Fibroblast of lung (primary cell): ENCODE measurements at regions not wholly inside any gene's neighbourhood (a gene's known extent, or its start where the extent isn't known, plus 50 kb on each side); places are given as distances from the start of the nearest gene placed in this dataset.

Experiments
- DNase-seq, 2 donors: peaks; one replicate each; pipeline versions ENCODE4 v3.0.0 to v3.0.0-alpha.2; 2010; ENCODE audit warnings: low read depth in 2 of 2
- H2AFZ ChIP-seq: 2 replicates; pipeline ENCODE4 v1.5.1; 2012; ENCODE audit warnings: low read length, control low read depth, inconsistent platforms
- H3K27ac ChIP-seq: 2 replicates; pipeline ENCODE4 v1.5.1; 2011; ENCODE audit warnings: low read length, control low read depth; ENCODE audit not compliant: insufficient read depth
- H3K27me3 ChIP-seq: 2 replicates; pipeline ENCODE4 v1.5.1; 2011; ENCODE audit warnings: mild to moderate bottlenecking, low read length; ENCODE audit not compliant: control insufficient read depth, insufficient read depth
- H3K36me3 ChIP-seq: 2 replicates; pipeline ENCODE4 v1.5.1; 2011; ENCODE audit warnings: low read length; ENCODE audit not compliant: control insufficient read depth, insufficient read depth
- H3K4me1 ChIP-seq: 2 replicates; pipeline ENCODE4 v1.5.1; 2011; ENCODE audit warnings: low read length; ENCODE audit not compliant: control insufficient read depth, insufficient read depth; ENCODE audit errors: extremely low read depth
- H3K4me2 ChIP-seq: 2 replicates; pipeline ENCODE4 v1.5.1; 2011; ENCODE audit warnings: low read length, control low read depth; ENCODE audit not compliant: insufficient read depth; ENCODE audit errors: extremely low read depth
- H3K4me3 ChIP-seq, 4 experiments: fragments of 200-600 bp in 1 of 4; sonication (generic) in 1 of 4; replicated peaks in 1 of 4; 2 replicates each; pipeline ENCODE4 v1.5.1; 2011 to 2016; ENCODE audit warnings: low read length in 4 of 4, low read depth in 3 of 4, mild to moderate bottlenecking in 3 of 4, control low read depth in 2 of 4, inconsistent platforms in 1 of 4, mixed read lengths in 1 of 4; ENCODE audit not compliant: insufficient read depth in 1 of 4; ENCODE audit errors: control extremely low read depth in 1 of 4
- H3K79me2 ChIP-seq: 2 replicates; pipeline ENCODE4 v1.5.1; 2012; ENCODE audit warnings: mild to moderate bottlenecking, low read length, inconsistent platforms; ENCODE audit not compliant: control insufficient read depth, insufficient read depth
- H3K9ac ChIP-seq: 2 replicates; pipeline ENCODE4 v1.5.1; 2011; ENCODE audit warnings: mild to moderate bottlenecking, low read length, control low read depth; ENCODE audit not compliant: insufficient read depth
- H3K9me3 ChIP-seq: 2 replicates; pipeline ENCODE4 v1.5.1; 2012; ENCODE audit warnings: low read depth, low read length; ENCODE audit not compliant: control insufficient read depth, insufficient read depth
- H4K20me1 ChIP-seq: 2 replicates; pipeline ENCODE4 v1.5.1; 2011; ENCODE audit warnings: low read length; ENCODE audit not compliant: control insufficient read depth, insufficient read depth; ENCODE audit errors: extremely low read depth
- EZH2 ChIP-seq: IDR thresholded peaks from 2 replicates; pipeline ENCODE4 v1.5.1; 2012; ENCODE audit warnings: low read length, control low read depth, mild to moderate bottlenecking; ENCODE audit errors: missing control alignments
- TF ChIP-seq, protein P1 (sequence below), 2 donors: IDR thresholded peaks in 1 of 2; conservative IDR thresholded peaks in 1 of 2; 1 replicate in 1 of 2; 2 replicates in 1 of 2; pipeline ENCODE4 v1.5.1; 2011 to 2012; ENCODE audit warnings: low read length in 2 of 2, control low read depth in 1 of 2, inconsistent platforms in 1 of 2, low read depth in 1 of 2, mild to moderate bottlenecking in 1 of 2

DNA sequence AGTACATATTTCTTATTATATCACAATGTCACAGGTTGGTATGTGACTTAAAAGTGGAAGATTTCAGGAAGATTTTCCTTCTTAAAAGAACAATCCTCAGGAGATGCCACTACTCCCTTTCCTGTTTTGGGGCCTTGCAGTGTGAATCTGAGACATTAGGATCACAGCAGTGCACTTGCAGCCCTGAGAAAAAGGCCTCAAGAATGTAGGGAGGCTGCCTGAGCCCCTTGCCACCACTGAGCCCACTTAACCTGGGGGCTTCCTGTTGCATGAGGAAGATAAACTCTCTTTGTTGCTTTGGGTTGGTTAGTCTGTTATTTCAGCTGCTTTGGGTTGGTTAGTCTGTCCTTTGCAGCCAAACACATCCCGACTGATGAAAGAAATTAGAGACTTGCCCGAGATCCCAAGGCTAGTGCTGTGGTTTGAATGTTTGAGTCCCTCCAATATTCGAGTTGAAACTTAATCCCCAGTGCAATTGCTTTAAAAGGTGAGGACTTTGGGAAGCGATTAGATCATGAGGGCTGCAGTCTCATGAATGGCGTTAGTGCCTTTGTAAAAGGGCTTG lies 151.3 kb upstream of the SP4 start:
- no peak for DNase-seq
- Histone ChIP-seq H3K79me2 (no peaks in the 10 kb centered on the region), H3K27ac (no peak overlapping the region), H3K4me1 (no peaks in the 10 kb centered on the region), H3K27me3 (no peaks in the 10 kb centered on the region), H3K9me3 (no peaks in the 10 kb centered on the region), H4K20me1 (no peaks in the 10 kb centered on the region), H3K36me3 (no peaks in the 10 kb centered on the region), H3K4me3 (no peak overlapping the region), H3K9ac (no peak overlapping the region), H3K4me2 (no peak overlapping the region), H2AFZ (no peak overlapping the region)
- TF ChIP-seq, protein P1, sequence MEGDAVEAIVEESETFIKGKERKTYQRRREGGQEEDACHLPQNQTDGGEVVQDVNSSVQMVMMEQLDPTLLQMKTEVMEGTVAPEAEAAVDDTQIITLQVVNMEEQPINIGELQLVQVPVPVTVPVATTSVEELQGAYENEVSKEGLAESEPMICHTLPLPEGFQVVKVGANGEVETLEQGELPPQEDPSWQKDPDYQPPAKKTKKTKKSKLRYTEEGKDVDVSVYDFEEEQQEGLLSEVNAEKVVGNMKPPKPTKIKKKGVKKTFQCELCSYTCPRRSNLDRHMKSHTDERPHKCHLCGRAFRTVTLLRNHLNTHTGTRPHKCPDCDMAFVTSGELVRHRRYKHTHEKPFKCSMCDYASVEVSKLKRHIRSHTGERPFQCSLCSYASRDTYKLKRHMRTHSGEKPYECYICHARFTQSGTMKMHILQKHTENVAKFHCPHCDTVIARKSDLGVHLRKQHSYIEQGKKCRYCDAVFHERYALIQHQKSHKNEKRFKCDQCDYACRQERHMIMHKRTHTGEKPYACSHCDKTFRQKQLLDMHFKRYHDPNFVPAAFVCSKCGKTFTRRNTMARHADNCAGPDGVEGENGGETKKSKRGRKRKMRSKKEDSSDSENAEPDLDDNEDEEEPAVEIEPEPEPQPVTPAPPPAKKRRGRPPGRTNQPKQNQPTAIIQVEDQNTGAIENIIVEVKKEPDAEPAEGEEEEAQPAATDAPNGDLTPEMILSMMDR (conservative IDR thresholded peaks at IDR 0.05 in 1 of 2, IDR thresholded peaks at IDR 0.05 in 1 of 2; ENCODE audit: low read depth in 1 of 2, low read length in 2 of 2) = no peak
- no peak for TF ChIP-seq EZH2

DNA sequence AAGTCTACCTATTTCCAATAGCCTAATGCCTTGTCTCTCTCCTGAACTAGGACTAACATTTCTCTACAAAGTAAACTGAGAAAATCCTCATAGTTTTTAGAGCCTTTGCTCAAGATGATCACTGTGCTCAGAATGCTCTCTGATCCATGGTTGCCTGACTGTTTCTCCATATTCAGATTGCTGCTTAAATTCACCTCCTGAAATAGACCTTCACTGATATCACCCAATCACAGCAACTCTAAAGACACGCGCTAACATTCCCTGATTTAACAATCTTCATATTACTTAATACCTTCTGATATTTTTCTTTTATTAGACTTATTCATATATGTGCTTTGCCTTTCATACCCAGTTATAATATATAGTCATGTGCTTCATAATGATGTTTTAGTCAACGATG lies 148.9 kb upstream of the SP4 start:
- DNase-seq = no peak
- H3K27ac ChIP-seq = no peak overlapping the region
- no peaks in the 10 kb centered on the region for H3K36me3 ChIP-seq
- H3K4me1 ChIP-seq = no peaks in the 10 kb centered on the region
- no peak for TF ChIP-seq EZH2
- TF ChIP-seq, protein P1 (conservative IDR thresholded peaks at IDR 0.05 in 1 of 2, IDR thresholded peaks at IDR 0.05 in 1 of 2; ENCODE audit: low read depth in 1 of 2, low read length in 2 of 2) = no peak
- no peaks in the 10 kb centered on the region for H3K27me3 ChIP-seq
- H3K79me2 ChIP-seq = no peaks in the 10 kb centered on the region
- no peak overlapping the region for H3K4me2 ChIP-seq
- H2AFZ ChIP-seq = no peak overlapping the region
- no peaks in the 10 kb centered on the region for H4K20me1 ChIP-seq
- H3K4me3 ChIP-seq = no peak overlapping the region
- no peaks in the 10 kb centered on the region for H3K9me3 ChIP-seq
- no peak overlapping the region for H3K9ac ChIP-seq

DNA sequence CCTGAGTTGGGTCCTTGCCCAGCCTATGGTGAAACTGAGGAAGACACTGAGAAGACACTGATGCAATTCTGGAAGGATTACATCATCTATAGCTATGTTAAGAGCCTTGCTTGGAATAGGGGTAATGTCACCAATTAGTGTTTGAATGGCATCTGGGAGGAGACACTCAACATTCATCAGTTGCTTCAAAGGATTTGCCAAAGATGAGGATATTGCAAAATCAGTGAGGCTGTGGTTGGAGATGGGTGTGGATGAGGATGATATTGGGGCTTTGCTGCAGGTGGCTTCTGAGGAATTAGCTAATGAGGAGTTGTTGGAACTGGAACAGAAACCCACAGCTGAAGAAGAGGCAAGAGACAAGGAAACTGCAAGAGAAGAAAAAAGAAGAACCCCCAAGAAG lies 146.7 kb upstream of the SP4 start:
- Histone ChIP-seq H3K27me3 (no peaks in the 10 kb centered on the region), H2AFZ (no peak overlapping the region), H3K4me2 (no peak overlapping the region), H3K4me1 (no peaks in the 10 kb centered on the region), H3K27ac (no peak overlapping the region), H3K9ac (no peak overlapping the region), H4K20me1 (no peaks in the 10 kb centered on the region), H3K4me3 (no peak overlapping the region), H3K79me2 (no peaks in the 10 kb centered on the region), H3K9me3 (no peaks in the 10 kb centered on the region), H3K36me3 (no peaks in the 10 kb centered on the region)
- no peak for DNase-seq
- no peak for TF ChIP-seq EZH2
- TF ChIP-seq, protein P1 (conservative IDR thresholded peaks at IDR 0.05 in 1 of 2, IDR thresholded peaks at IDR 0.05 in 1 of 2; ENCODE audit: low read depth in 1 of 2, low read length in 2 of 2) = no peak
